NCI-H345 treated with DMSO at 0.1 percent for 48 hours (cell line): ENCODE measurements at regions not wholly inside any gene's neighbourhood (a gene's known extent, or its start where the extent isn't known, plus 50 kb on each side); places are given as distances from the start of the nearest gene placed in this dataset.

ENCODE experiments used
- DNase-seq: peaks from one replicate; lab custom pipeline; 2025; ENCODE audit not compliant: unreplicated experiment; lab: John Stamatoyannopoulos, UW

GRCh38 chr4:145427991-145428390, 53.7 kb upstream of the SMAD1 start:
- no peak for DNase-seq

DNA sequence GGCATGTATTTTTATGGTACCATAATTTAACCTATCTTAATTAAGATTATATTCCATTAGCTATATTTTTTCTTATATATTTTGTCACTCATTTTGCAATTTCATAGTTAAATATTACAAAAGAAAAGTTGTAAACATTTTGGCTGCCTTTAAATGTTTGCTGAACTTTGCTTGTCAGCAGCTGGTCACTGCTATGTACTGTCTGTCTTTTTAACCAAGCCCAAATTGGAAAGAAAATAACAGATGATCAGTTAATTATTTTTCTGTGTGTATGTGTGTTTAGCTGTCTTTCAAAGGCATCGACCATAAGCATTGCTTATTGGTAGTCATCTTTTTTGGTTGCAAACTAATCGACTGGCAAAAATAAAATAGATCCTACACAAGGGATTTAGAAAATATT, 54.4 kb upstream of the SMAD1 start:
- no peak for DNase-seq

GRCh38 chr4:145423017-145423708, 58.5 kb upstream of the SMAD1 start:
- DNase-seq = no peak

DNA sequence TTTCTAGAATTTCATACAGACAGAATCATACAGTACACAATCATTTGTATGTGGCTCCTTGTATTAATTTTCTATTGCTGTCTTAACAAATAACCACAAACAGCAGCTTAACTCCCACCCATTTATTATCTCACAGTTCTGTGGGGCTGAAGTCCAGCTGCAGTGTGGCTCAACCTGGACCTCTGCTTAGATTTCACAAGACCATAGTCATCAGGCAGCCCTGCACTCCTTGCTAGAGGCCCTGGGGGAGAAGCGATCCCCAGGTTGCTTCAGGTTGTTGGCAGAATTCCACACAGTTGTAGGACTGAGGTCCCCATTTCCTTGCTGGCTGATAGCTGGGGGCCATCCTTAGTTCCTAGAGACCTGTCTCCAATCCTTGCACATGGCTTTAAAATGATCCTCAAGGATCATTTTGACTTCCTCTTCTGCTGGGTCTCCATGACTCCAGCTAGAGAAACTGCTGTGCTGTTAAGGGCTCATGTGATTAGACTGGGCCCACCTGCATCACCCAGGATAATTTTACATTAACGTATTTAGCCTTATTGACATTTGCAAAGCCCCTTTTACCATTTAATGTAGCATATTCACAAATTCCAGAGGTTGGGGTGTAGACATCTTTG, 60.9 kb upstream of the SMAD1 start:
- no peak for DNase-seq

- no peak for DNase-seq
Observed at GRCh38 chr4:145418739-145419138, 62.9 kb upstream of the SMAD1 start.

- no peak for DNase-seq
Observed at GRCh38 chr4:145417348-145418130, 64.1 kb upstream of the SMAD1 start.

- no peak for DNase-seq
Observed at GRCh38 chr4:145414841-145415240, 66.8 kb upstream of the SMAD1 start.

DNA sequence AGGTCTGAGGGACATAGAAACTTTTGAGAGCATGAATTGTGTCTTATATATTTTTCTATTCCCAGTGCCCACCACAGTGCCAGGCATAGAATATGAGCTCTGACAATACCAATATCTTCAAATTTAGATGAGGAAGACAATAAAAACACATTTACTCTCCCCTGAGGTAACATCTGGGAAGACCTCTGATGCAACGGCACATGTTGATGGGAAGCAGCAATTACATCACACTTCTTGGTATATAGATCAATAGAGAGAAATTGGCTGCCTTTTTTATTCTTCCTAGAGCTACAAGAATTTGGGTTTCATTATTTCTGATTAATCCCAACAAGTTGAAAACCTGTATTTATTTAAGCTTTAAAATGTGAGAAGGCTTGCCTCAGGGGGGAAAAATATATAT, 67.4 kb upstream of the SMAD1 start:
- DNase-seq = no peak

DNA sequence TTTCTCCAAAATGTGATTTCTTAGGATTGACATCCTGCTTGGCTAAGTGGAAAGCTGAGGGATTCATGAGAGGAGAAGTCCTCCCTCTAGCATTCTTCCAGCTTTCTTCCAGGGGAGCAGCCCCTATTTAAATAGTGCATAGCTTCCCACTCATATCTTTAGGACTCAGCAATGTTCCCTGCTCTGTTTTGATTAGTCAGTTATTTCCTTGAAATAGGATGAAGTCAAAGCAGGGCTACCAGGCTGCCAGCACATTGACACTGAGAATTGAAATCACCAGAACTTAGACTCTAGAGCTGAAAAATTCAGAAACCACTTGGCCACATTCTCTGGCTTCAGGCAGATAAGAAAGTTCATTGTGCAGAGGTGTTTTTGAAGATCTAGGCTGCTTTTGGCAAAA, 74.7 kb upstream of the SMAD1 start:
- no peak for DNase-seq

DNA sequence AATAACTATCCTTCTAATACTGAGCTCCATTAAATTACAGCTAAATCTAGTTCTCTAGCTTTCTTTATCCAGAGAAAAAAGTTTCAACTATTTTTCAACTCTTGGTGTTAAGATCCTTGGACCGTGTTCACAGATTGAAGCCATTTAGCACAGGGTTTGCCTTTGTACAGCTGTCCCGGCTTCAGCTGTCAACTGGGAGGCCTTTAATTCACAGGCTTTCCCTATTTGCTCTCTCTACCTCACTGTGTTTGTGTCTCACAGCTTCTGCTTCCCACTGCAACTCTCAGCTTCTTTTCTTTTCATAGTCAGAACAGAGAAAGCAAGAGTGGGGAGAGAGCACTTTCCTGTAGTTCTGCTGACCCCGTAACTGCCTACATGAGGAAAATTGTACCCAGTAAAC, 76.9 kb upstream of the SMAD1 start:
- DNase-seq = no peak

GRCh38 chr4:145396581-145396980, 85.1 kb upstream of the SMAD1 start:
- no peak for DNase-seq

GRCh38 chr4:145390571-145390970, 91.1 kb upstream of the SMAD1 start:
- DNase-seq = no peak

GRCh38 chr4:145389550-145389949, 92.1 kb upstream of the SMAD1 start:
- no peak for DNase-seq

DNA sequence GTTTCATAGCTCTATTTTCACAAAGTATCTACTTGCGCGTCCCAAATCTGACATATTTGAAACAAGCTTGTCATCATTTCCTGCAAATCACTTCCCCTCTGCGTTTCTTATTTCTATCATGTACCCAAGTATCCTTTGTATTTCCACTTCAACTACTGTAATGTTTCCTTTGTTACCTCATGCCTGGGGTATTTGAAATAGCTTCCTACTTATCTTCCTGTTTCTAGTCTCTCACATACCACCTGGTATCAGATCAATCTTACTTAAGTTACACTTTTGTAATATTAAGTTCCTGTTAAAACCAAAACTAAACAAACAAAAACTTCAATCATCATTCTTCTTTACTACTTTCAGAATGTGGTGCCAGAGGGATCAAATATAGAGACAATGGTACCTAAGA, 93.6 kb upstream of the SMAD1 start:
- no peak for DNase-seq

DNA sequence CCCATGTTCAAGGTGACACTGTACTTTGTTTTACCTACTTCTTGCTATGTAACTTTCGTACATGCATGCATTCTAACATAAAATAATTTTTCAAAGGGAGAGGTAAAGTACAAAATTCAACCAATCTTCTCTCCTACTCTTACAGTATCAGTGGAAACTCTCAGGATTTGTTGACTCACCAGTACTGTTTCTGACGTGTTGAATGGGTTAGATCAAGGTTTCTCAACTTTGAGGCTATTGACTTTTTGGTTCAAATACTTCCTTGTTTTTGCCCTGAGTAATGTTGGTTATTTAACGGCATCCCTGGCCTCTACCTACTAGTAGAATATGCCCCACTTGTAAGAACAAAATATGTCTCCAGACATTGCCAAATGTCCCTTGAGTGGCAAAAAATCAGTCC, 94.6 kb upstream of the SMAD1 start:
- DNase-seq = no peak

GRCh38 chr4:145381163-145381562, 100.5 kb upstream of the SMAD1 start:
- DNase-seq = no peak

GRCh38 chr4:145380123-145380522, 101.5 kb upstream of the SMAD1 start:
- DNase-seq = no peak

DNA sequence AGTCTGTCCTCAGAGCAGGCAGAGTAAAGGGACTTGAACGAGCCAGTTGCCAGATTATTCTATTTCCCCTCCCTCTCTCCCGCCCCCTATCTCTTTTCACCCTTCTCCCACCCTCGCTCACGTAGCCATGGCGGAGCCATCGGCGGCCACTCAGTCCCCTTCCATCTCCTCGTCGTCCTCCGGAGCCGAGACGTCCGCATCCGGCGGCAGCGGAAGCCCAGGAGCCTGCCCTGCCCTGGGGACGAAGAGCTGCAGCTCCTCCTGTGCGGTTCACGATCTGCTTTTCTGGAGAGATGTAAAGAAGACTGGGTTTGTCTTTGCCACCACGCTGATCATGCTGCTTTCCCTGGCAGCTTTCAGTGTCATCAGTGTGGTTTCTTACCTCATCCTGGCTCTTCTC, 106.2 kb upstream of the SMAD1 start:
- DNase-seq = no peak

GRCh38 chr4:145352438-145353145, 129.1 kb upstream of the SMAD1 start:
- DNase-seq = no peak

DNA sequence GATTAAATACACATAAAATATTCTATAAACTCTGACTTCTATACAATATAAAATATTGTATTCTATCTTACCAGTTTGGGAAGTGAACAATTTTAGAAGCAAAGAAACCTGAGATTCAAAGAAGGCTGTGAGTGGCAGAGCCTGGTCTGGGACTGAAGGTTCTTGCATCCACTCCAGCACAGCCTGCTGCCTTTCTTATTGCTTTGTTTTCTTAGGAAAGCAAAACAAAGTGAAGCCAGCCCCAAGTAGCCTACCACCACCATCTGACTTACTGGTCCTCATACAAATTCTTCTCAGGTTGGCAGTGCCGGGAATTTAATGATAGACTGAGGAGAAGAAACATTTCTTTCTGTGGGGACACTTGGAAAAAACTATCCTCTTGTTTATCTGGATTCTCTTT, 129.7 kb upstream of the SMAD1 start:
- no peak for DNase-seq

DNA sequence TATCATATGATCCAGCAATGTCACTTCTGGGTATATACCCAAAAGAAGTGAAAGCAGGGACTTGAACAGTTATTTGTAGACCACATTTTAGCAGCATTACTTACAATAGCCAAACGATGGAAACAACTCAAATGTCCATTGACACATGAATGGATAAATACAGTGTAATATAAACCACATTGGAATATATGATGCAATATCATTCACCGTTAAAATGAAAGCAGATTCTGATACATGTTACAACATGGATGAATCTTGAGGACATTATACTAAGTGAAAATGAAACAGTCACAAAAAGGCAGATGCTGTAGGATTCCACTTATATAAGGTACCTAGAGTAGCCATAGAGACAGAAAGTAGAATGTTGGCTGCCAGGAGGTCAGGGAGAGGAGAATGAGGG, 130.5 kb upstream of the SMAD1 start:
- no peak for DNase-seq

DNA sequence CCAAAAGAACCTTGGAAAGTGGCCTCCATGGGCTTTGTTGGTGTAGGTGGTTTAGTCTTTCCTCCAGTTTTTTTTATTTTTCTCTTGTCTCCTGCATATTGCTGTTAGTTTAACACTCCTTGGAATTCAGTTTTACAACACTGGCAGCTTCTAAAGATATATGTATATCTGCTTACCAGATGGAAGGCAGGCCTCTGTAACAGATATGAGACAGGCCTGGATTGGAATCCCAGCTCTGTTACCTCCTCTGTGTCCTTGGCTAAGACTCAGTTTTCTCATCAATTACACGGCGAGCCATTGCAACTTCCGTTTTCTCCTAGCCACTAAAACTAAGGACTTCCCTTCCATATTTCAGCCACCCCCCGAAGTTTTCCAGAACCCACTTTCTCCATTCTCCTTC, 133.4 kb upstream of the SMAD1 start:
- no peak for DNase-seq
